ENCODE measurements at regions not wholly inside any gene's neighbourhood (a gene's known extent, or its start where the extent isn't known, plus 50 kb on each side); places are given as distances from the start of the nearest gene placed in this dataset.

GRCh38 chr5:67672636-67673035, 476.0 kb upstream of the CD180 start:
- H3K4me3 Mint-ChIP-seq = no peak overlapping the region
- peaks cover 11% of the 10 kb centered on the region for H3K36me3 Mint-ChIP-seq
- CTCF ChIA-PET = no interaction called here

DNA sequence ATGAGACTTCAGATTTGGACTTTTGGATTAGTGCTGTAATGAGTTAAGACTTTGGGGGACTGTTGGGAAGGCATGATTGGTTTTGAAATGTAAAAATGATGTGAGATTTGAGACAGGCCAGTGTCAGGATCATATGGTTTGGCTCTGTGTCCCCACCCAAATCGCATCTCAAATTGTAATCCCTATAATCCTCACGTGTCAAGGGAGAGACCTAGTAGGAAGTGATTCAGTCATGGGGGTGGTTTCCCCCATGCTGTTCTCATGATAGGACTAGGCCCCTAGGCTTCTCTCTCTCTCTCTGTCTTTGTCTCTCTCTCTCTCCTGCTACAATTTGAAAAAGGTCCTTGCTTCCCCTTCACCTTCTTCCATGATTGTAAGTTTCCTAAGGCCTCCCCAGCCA, 473.3 kb upstream of the CD180 start:
- DNase-seq (ENCODE audit: low spot score) (no peak), ATAC-seq (no peak)
- Mint-ChIP-seq H3K36me3 (peaks cover 36% of the 10 kb centered on the region), H3K27ac (no peak overlapping the region), H3K9me3 (peaks cover 56% of the 10 kb centered on the region), H3K4me3 (no peak overlapping the region), H3K27me3 (ENCODE audit: low read depth) (peaks cover 9% of the 10 kb centered on the region; the same call in 1 of the 2 replicates), H3K4me1 (peaks cover 9% of the 10 kb centered on the region)
- ChIA-PET POLR2A (no interaction called here), CTCF (no interaction called here)
- no peak for TF ChIP-seq NFE2L1 (CRISPR knock-in tag; IDR thresholded peaks at IDR 0.05)
- TF ChIP-seq ZBTB21 (CRISPR knock-in tag; IDR thresholded peaks at IDR 0.05; ENCODE audit: borderline replicate concordance) = no peak
- no peak for TF ChIP-seq GRHL2 (CRISPR knock-in tag; IDR thresholded peaks at IDR 0.05; ENCODE audit: insufficient replicate concordance, severe bottlenecking)
- TF ChIP-seq TEAD4 (CRISPR knock-in tag; IDR thresholded peaks at IDR 0.05) = no peak
- TF ChIP-seq, protein P1, sequence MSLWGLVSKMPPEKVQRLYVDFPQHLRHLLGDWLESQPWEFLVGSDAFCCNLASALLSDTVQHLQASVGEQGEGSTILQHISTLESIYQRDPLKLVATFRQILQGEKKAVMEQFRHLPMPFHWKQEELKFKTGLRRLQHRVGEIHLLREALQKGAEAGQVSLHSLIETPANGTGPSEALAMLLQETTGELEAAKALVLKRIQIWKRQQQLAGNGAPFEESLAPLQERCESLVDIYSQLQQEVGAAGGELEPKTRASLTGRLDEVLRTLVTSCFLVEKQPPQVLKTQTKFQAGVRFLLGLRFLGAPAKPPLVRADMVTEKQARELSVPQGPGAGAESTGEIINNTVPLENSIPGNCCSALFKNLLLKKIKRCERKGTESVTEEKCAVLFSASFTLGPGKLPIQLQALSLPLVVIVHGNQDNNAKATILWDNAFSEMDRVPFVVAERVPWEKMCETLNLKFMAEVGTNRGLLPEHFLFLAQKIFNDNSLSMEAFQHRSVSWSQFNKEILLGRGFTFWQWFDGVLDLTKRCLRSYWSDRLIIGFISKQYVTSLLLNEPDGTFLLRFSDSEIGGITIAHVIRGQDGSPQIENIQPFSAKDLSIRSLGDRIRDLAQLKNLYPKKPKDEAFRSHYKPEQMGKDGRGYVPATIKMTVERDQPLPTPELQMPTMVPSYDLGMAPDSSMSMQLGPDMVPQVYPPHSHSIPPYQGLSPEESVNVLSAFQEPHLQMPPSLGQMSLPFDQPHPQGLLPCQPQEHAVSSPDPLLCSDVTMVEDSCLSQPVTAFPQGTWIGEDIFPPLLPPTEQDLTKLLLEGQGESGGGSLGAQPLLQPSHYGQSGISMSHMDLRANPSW (CRISPR knock-in tag; conservative IDR thresholded peaks at IDR 0.05; ENCODE audit: low read depth) = no peak
- TF ChIP-seq FOXP1 (CRISPR knock-in tag; IDR thresholded peaks at IDR 0.05; ENCODE audit: borderline replicate concordance) = no peak
- no peak for TF ChIP-seq GABPB1 (CRISPR knock-in tag; IDR thresholded peaks at IDR 0.05)
- TF ChIP-seq NR3C1 (CRISPR knock-in tag; conservative IDR thresholded peaks at IDR 0.05; ENCODE audit: low read depth) = no peak
- TF ChIP-seq, protein P2, sequence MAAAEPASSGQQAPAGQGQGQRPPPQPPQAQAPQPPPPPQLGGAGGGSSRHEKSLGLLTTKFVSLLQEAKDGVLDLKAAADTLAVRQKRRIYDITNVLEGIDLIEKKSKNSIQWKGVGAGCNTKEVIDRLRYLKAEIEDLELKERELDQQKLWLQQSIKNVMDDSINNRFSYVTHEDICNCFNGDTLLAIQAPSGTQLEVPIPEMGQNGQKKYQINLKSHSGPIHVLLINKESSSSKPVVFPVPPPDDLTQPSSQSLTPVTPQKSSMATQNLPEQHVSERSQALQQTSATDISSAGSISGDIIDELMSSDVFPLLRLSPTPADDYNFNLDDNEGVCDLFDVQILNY (CRISPR knock-in tag; IDR thresholded peaks at IDR 0.05) = no peak
- no peak for TF ChIP-seq PRRX2 (CRISPR knock-in tag; IDR thresholded peaks at IDR 0.05)
- TF ChIP-seq ZNF121 (CRISPR knock-in tag; IDR thresholded peaks at IDR 0.05) = no peak

More at GRCh38 chr5:67672636-67673035, 476.0 kb upstream of the CD180 start:
- DNase-seq (ENCODE audit: low spot score) (no peak), ATAC-seq (no peak)
- Mint-ChIP-seq H3K4me1 (peaks cover 12% of the 10 kb centered on the region), H3K9me3 (peaks cover 28% of the 10 kb centered on the region), H3K27me3 (ENCODE audit: low read depth) (no peaks in the 10 kb centered on the region; the same call in 1 of the 2 replicates), H3K27ac (no peak overlapping the region)
- TF ChIP-seq, protein P3, sequence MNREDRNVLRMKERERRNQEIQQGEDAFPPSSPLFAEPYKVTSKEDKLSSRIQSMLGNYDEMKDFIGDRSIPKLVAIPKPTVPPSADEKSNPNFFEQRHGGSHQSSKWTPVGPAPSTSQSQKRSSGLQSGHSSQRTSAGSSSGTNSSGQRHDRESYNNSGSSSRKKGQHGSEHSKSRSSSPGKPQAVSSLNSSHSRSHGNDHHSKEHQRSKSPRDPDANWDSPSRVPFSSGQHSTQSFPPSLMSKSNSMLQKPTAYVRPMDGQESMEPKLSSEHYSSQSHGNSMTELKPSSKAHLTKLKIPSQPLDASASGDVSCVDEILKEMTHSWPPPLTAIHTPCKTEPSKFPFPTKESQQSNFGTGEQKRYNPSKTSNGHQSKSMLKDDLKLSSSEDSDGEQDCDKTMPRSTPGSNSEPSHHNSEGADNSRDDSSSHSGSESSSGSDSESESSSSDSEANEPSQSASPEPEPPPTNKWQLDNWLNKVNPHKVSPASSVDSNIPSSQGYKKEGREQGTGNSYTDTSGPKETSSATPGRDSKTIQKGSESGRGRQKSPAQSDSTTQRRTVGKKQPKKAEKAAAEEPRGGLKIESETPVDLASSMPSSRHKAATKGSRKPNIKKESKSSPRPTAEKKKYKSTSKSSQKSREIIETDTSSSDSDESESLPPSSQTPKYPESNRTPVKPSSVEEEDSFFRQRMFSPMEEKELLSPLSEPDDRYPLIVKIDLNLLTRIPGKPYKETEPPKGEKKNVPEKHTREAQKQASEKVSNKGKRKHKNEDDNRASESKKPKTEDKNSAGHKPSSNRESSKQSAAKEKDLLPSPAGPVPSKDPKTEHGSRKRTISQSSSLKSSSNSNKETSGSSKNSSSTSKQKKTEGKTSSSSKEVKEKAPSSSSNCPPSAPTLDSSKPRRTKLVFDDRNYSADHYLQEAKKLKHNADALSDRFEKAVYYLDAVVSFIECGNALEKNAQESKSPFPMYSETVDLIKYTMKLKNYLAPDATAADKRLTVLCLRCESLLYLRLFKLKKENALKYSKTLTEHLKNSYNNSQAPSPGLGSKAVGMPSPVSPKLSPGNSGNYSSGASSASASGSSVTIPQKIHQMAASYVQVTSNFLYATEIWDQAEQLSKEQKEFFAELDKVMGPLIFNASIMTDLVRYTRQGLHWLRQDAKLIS (CRISPR knock-in tag; IDR thresholded peaks at IDR 0.05; ENCODE audit: borderline replicate concordance) = no peak
- TF ChIP-seq NFYB (CRISPR knock-in tag; conservative IDR thresholded peaks at IDR 0.05; ENCODE audit: low read depth) (no peak), ETV6 (CRISPR knock-in tag; IDR thresholded peaks at IDR 0.05) (no peak), ZNF532 (CRISPR knock-in tag; IDR thresholded peaks at IDR 0.05; ENCODE audit: borderline replicate concordance) (no peak), USF2 (CRISPR knock-in tag; IDR thresholded peaks at IDR 0.05) (no peak), ZNF423 (CRISPR knock-in tag; IDR thresholded peaks at IDR 0.05) (no peak)
- POLR2A ChIA-PET = no interaction called here

Data from WTC11 (cell line).